PC-3 (cell line): ENCODE measurements at regions not wholly inside any gene's neighbourhood (a gene's known extent, or its start where the extent isn't known, plus 50 kb on each side); places are given as distances from the start of the nearest gene placed in this dataset.

Source experiments
- ATAC-seq: fragments of 200-7000 bp; cut with Tn5 transposase; 2 replicates; pipeline ENCODE4 v1.9.1; 2020; ENCODE audit warnings: mild to moderate bottlenecking, moderate library complexity
- BruUV-seq: library from RNA; stranded (reverse); fragments of 400-500 nt; replicated peaks from 2 replicates; lab custom pipeline; 2021; lab: Mats Ljungman, UMichigan
- CTCF ChIA-PET: fragments of 300-600 bp; sonication (Branson Sonifier 250); formaldehyde crosslinking; loops from one replicate; lab custom pipeline; 2022; ENCODE audit warnings: antibody characterized with exemption; lab: Charles Lee
- POLR2A ChIA-PET: fragments of 300-600 bp; sonication (Branson Sonifier 250); formaldehyde crosslinking; loops from one replicate; lab custom pipeline; 2022; ENCODE audit warnings: antibody characterized with exemption; ENCODE audit not compliant: unreplicated experiment; lab: Charles Lee
- DNase-seq: peaks from one replicate; pipeline ENCODE4 v3.0.0-alpha.2; 2015
- H2AFZ ChIP-seq: fragments of 300-600 bp; sonication (generic); 2 replicates; pipeline ENCODE4 v1.6.0; 2016; ENCODE audit warnings: antibody characterized with exemption, low read length
- H3F3A ChIP-seq: fragments of 300-600 bp; sonication (generic); one replicate; pipeline ENCODE4 v1.6.0; 2017; ENCODE audit warnings: antibody characterized with exemption, low read length, control low read depth, mild to moderate bottlenecking; ENCODE audit not compliant: unreplicated experiment
- H3K27ac ChIP-seq: fragments of 300-600 bp; sonication (generic); 2 replicates; pipeline ENCODE4 v1.5.1; 2016; ENCODE audit warnings: mild to moderate bottlenecking, low read length
- H3K27me3 ChIP-seq: fragments of 300-600 bp; sonication (generic); 2 replicates; pipeline ENCODE4 v1.6.1; 2016; ENCODE audit warnings: low read length, mixed read lengths
- H3K36me3 ChIP-seq: fragments of 300-600 bp; sonication (generic); 2 replicates; pipeline ENCODE4 v1.6.1; 2016; ENCODE audit warnings: low read depth, mixed run types, low read length, mixed read lengths
- H3K4me1 ChIP-seq: fragments of 300-600 bp; sonication (generic); 2 replicates; pipeline ENCODE4 v1.5.1; 2016; ENCODE audit warnings: low read length; ENCODE audit not compliant: insufficient read depth
- H3K4me2 ChIP-seq: fragments of 300-600 bp; sonication (generic); 2 replicates; pipeline ENCODE4 v1.6.0; 2016; ENCODE audit warnings: low read length
- H3K4me3 ChIP-seq: fragments of 300-600 bp; sonication (generic); 2 replicates; pipeline ENCODE4 v1.5.1; 2016; ENCODE audit warnings: mild to moderate bottlenecking, low read length, mixed read lengths
- H3K79me2 ChIP-seq: fragments of 300-600 bp; sonication (generic); 2 replicates; pipeline ENCODE4 v1.6.1; 2017; ENCODE audit warnings: low read length, mixed read lengths
- H3K9ac ChIP-seq: fragments of 300-600 bp; sonication (generic); 2 replicates; pipeline ENCODE4 v1.6.0; 2016; ENCODE audit warnings: mild to moderate bottlenecking, low read length
- H3K9me2 ChIP-seq: fragments of 300-600 bp; sonication (generic); replicated peaks from 2 replicates; pipeline ENCODE4 v1.6.1; 2016; ENCODE audit warnings: mixed run types, low read length, mixed read lengths
- H3K9me3 ChIP-seq: fragments of 300-600 bp; sonication (generic); 2 replicates; pipeline ENCODE4 v1.6.1; 2016; ENCODE audit warnings: low read length, mixed read lengths
- H4K20me1 ChIP-seq: fragments of 300-600 bp; sonication (generic); 2 replicates; pipeline ENCODE4 v1.6.1; 2016; ENCODE audit warnings: low read length, mixed read lengths
- EZH2 ChIP-seq: fragments of 300-600 bp; sonication (generic); IDR thresholded peaks from one replicate; pipeline ENCODE4 v1.6.1; 2017; ENCODE audit warnings: antibody characterized with exemption, mild to moderate bottlenecking, low read length; ENCODE audit not compliant: unreplicated experiment
- EZH2phosphoT487 ChIP-seq: fragments of 300-600 bp; sonication (generic); IDR thresholded peaks from 2 replicates; pipeline ENCODE4 v1.6.1; 2018; ENCODE audit warnings: mild to moderate bottlenecking, antibody characterized with exemption, low read length, borderline replicate concordance
- intact Hi-C: fragments of 100-400 bp; cut with micrococcal nuclease; formaldehyde crosslinking; loops from 2 replicates; pipeline ENCODE4 v1.9.0; 2023
- TF ChIP-seq, protein P1 (sequence below): fragments of 300-600 bp; sonication (generic); conservative IDR thresholded peaks from 2 replicates; pipeline ENCODE4 v1.5.1; 2017; ENCODE audit warnings: antibody characterized with exemption, low read depth, mild to moderate bottlenecking, low read length

DNA sequence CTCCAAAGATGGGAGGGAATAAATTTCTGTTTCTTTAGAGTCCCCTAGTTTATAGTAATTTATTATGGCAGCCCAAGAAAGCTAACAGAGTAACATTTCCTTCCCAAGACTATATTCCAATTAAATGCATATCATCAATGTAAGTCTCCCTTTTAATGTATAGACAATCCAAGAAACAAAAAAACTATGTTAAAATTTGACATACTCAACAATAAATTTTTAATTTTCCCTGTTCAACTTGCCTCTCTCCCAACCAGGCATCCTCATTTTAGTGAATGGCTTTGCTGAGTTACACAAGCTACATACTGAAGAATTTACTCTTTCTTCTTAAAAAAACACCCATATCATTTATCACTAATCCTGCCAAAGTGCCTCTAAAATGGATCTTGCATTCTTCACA lies 1357.7 kb downstream of the PCDH9 start:
- ChIA-PET CTCF (no interaction called here), POLR2A (no interaction called here)
- intact Hi-C loops: no loop called here
- Histone ChIP-seq H3K36me3 (no peaks in the 10 kb centered on the region), H3K27me3 (no peaks in the 10 kb centered on the region), H3F3A (no peaks in the 10 kb centered on the region), H3K27ac (no peak overlapping the region), H3K9me2 (no peaks in the 10 kb centered on the region), H4K20me1 (no peaks in the 10 kb centered on the region), H3K4me1 (no peaks in the 10 kb centered on the region), H2AFZ (no peak overlapping the region), H3K4me2 (no peak overlapping the region), H3K9ac (no peak overlapping the region), H3K9me3 (no peaks in the 10 kb centered on the region), H3K79me2 (no peaks in the 10 kb centered on the region), H3K4me3 (no peak overlapping the region)
- BruUV-seq: no TSS peak
- ATAC-seq (no peak), DNase-seq (no peak)
- TF ChIP-seq EZH2 (no peak), EZH2phosphoT487 (no peak)
- TF ChIP-seq, protein P1, sequence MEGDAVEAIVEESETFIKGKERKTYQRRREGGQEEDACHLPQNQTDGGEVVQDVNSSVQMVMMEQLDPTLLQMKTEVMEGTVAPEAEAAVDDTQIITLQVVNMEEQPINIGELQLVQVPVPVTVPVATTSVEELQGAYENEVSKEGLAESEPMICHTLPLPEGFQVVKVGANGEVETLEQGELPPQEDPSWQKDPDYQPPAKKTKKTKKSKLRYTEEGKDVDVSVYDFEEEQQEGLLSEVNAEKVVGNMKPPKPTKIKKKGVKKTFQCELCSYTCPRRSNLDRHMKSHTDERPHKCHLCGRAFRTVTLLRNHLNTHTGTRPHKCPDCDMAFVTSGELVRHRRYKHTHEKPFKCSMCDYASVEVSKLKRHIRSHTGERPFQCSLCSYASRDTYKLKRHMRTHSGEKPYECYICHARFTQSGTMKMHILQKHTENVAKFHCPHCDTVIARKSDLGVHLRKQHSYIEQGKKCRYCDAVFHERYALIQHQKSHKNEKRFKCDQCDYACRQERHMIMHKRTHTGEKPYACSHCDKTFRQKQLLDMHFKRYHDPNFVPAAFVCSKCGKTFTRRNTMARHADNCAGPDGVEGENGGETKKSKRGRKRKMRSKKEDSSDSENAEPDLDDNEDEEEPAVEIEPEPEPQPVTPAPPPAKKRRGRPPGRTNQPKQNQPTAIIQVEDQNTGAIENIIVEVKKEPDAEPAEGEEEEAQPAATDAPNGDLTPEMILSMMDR: no peak

DNA sequence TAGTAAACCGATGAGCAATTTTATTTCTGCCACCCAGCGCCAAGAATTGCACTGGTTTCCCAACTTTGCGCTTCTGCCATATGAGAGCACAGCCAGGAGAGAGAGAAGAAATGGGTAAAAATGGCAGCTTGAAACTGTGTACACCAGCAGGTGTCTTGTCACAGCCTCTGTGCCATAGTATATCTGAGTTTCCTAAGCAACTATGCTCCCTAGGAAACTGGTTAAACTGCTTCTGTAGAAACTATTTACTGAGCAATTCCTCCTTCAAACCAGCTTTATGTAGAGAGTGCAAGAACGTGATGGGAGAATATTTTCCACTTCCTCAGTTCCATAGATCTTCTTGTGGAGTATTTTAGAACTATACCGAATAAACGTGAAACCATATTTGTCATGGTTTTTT lies 1361.3 kb downstream of the PCDH9 start:
- TF ChIP-seq, protein P1: no peak
- TF ChIP-seq EZH2: no peak
- TF ChIP-seq EZH2phosphoT487: no peak
- Histone ChIP-seq H3K27me3 (no peaks in the 10 kb centered on the region), H3K27ac (no peak overlapping the region), H3K4me3 (no peak overlapping the region), H3K9ac (no peak overlapping the region), H3K9me2 (no peaks in the 10 kb centered on the region), H2AFZ (no peak overlapping the region), H3K9me3 (no peaks in the 10 kb centered on the region), H4K20me1 (no peaks in the 10 kb centered on the region), H3K79me2 (no peaks in the 10 kb centered on the region), H3F3A (no peaks in the 10 kb centered on the region), H3K4me2 (no peak overlapping the region), H3K36me3 (no peaks in the 10 kb centered on the region), H3K4me1 (no peaks in the 10 kb centered on the region)
- DNase-seq: peak; percentile 22
- ChIA-PET CTCF (no interaction called here), POLR2A (no interaction called here)
- intact Hi-C loops: no loop called here
- no TSS peak for BruUV-seq
- no peak; the same call in 1 of the 2 replicates for ATAC-seq

DNA sequence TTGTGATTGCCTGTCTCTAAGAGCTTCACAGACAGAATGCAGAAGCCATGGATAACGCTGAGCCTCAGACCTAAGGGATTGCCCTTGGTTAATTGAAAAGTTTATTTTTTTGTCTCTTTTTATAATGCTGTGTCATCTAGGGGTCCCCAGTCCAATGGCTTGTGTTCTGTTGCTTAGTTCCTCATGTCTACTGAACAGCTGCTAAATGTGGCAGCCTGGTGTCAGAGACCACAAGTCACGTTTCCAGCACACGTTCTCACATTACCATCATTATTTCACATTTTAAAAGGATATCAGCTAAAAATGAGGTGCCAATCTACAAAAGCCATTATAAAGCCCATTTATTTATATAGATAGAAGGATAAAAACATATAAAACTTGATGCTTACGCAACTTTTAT lies 1362.0 kb downstream of the PCDH9 start:
- no peaks in the 10 kb centered on the region for H3K9me3 ChIP-seq
- H2AFZ ChIP-seq: no peak overlapping the region
- ATAC-seq: no peak
- H3K36me3 ChIP-seq: no peaks in the 10 kb centered on the region
- H3K4me3 ChIP-seq: no peak overlapping the region
- POLR2A ChIA-PET: no interaction called here
- no peaks in the 10 kb centered on the region for H3F3A ChIP-seq
- TF ChIP-seq, protein P1: no peak
- TF ChIP-seq EZH2: no peak
- no peak for TF ChIP-seq EZH2phosphoT487
- H3K27ac ChIP-seq: no peak overlapping the region
- no peaks in the 10 kb centered on the region for H3K27me3 ChIP-seq
- BruUV-seq: no TSS peak
- intact Hi-C loops: no loop called here
- CTCF ChIA-PET: no interaction called here
- H3K9me2 ChIP-seq: no peaks in the 10 kb centered on the region
- no peak overlapping the region for H3K4me2 ChIP-seq
- no peaks in the 10 kb centered on the region for H3K4me1 ChIP-seq
- DNase-seq: no peak
- H3K9ac ChIP-seq: no peak overlapping the region
- H3K79me2 ChIP-seq: no peaks in the 10 kb centered on the region
- H4K20me1 ChIP-seq: no peaks in the 10 kb centered on the region
